ENCODE measurements at regions not wholly inside any gene's neighbourhood (a gene's known extent, or its start where the extent isn't known, plus 50 kb on each side); places are given as distances from the start of the nearest gene placed in this dataset.

DNA sequence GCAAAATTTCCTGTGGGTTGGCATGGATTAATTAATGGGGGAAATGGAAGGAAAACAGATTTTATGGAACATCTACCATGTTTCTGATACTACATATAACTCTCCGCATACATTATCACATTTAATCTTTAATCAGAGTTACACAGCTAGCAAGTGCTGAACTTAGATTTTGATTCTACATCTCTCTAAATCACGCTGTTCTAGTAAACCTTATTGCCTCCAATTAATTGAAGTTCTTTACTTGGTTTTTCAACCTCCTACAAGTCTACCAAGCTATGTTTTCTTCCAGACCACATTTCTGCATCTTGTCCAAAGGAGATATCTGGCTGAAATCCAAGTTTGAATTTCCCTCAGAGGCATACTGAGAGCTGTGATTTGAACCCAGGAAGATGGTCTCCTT lies 125.8 kb upstream of the GAREM1 start:
- Histone ChIP-seq H3K4me3 (ENCODE audit: control insufficient read depth in 1 of 7, extremely low read depth in 1 of 7, insufficient read depth in 4 of 7, low read depth in 2 of 7, low read length in 6 of 7) (no peak overlapping the region), H3K27me3 (replicated peaks in 2 of 5; ENCODE audit: control insufficient read depth in 4 of 5, insufficient read depth in 5 of 5, low read length in 4 of 5) (peaks cover 0 to 2% (median 0%) of the 10 kb centered on the region in 5 experiments), H3K36me3 (ENCODE audit: control insufficient read depth in 4 of 4, insufficient read depth in 4 of 4, low read length in 3 of 4) (no peaks in the 10 kb centered on the region), H3K27ac (ENCODE audit: insufficient read depth in 1 of 2, low read depth in 1 of 2, low read length in 2 of 2, poor library complexity in 1 of 2, severe bottlenecking in 2 of 2) (no peak overlapping the region), H3K4me1 (ENCODE audit: control extremely low read depth in 1 of 4, control insufficient read depth in 4 of 4, insufficient read depth in 4 of 4, low read length in 3 of 4) (no peaks in the 10 kb centered on the region), H3K9me3 (ENCODE audit: control extremely low read depth in 1 of 5, control insufficient read depth in 4 of 5, insufficient read depth in 2 of 5, low read depth in 1 of 5, low read length in 4 of 5) (peaks cover 0 to 3% (median 0%) of the 10 kb centered on the region in 5 experiments)
- ChIA-PET CTCF (no interaction called here), POLR2A (no interaction called here)
- no peak for DNase-seq
- 0% methylated on average over 1 of the region's 2 CpGs for WGBS (ENCODE audit: insufficient coverage)

DNA sequence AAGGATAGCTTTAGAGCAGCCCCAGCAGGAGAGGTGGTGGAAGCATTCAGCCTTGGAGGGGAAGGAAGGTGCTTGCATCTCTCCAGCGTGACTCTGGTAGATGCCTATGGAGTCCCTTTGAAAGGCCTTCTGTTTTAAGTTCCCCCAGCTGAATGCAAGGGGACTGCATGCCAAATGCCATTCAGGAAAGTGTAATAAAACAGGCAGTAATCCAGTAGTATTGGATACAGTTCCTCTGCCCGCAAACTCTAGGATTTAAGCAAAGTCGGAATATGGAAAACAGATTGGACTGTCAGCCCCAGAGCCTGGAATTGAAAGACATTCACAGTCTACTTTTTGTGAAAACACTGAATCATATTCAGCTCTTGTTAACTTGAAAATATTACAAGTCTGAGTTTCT lies 125.2 kb upstream of the GAREM1 start:
- no peak overlapping the region for H3K27ac ChIP-seq (ENCODE audit: insufficient read depth in 1 of 2, low read depth in 1 of 2, low read length in 2 of 2, poor library complexity in 1 of 2, severe bottlenecking in 2 of 2)
- POLR2A ChIA-PET, result no interaction called here
- WGBS (ENCODE audit: insufficient coverage), result 85% methylated on average over 2 of the region's 3 CpGs
- DNase-seq, result no peak
- no peaks in the 10 kb centered on the region for H3K36me3 ChIP-seq (ENCODE audit: control insufficient read depth in 4 of 4, insufficient read depth in 4 of 4, low read length in 3 of 4)
- H3K4me3 ChIP-seq (ENCODE audit: control insufficient read depth in 1 of 7, extremely low read depth in 1 of 7, insufficient read depth in 4 of 7, low read depth in 2 of 7, low read length in 6 of 7), result no peak overlapping the region
- peaks cover 0 to 3% (median 0%) of the 10 kb centered on the region in 5 experiments for H3K9me3 ChIP-seq (ENCODE audit: control extremely low read depth in 1 of 5, control insufficient read depth in 4 of 5, insufficient read depth in 2 of 5, low read depth in 1 of 5, low read length in 4 of 5)
- CTCF ChIA-PET, result interaction anchor here (1.0 kb wide), 1 partner anchor 20 kb away, joined by 3 read pairs; no protein-coding TSS in a partner anchor
- no peaks in the 10 kb centered on the region for H3K4me1 ChIP-seq (ENCODE audit: control extremely low read depth in 1 of 4, control insufficient read depth in 4 of 4, insufficient read depth in 4 of 4, low read length in 3 of 4)
- H3K27me3 ChIP-seq (replicated peaks in 2 of 5; ENCODE audit: control insufficient read depth in 4 of 5, insufficient read depth in 5 of 5, low read length in 4 of 5), result peaks cover 0 to 2% (median 0%) of the 10 kb centered on the region in 5 experiments

DNA sequence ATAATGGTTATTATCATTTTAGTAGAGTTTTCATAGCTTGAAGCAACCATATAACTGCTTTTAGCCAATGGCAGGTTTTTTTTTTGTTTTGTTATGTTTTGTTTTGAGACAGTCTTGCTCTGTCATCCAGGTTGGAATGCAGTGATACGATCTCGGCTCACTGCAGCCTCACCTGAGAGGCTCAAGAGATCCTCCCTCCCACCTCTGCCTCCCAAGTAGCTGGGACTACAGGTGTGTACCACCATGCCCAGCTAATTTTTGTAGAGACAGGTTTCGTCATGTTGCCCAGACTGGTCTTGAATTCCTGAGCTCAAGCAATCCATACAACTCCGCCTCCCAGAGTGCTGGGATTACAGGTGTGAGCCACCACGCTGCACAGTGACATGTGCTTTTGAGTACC lies 117.5 kb upstream of the GAREM1 start:
- CTCF ChIA-PET, result interaction anchor here (0.6 kb wide), 1 partner anchor 11 kb away, joined by 3 read pairs; no protein-coding TSS in a partner anchor
- no peak overlapping the region for H3K27ac ChIP-seq (ENCODE audit: insufficient read depth in 1 of 2, low read depth in 1 of 2, low read length in 2 of 2, poor library complexity in 1 of 2, severe bottlenecking in 2 of 2)
- no peaks in the 10 kb centered on the region for H3K4me1 ChIP-seq (ENCODE audit: control extremely low read depth in 1 of 4, control insufficient read depth in 4 of 4, insufficient read depth in 4 of 4, low read length in 3 of 4)
- peaks cover 0 to 2% (median 0%) of the 10 kb centered on the region in 5 experiments for H3K9me3 ChIP-seq (ENCODE audit: control extremely low read depth in 1 of 5, control insufficient read depth in 4 of 5, insufficient read depth in 2 of 5, low read depth in 1 of 5, low read length in 4 of 5)
- 100% methylated on average over 2 of the region's 5 CpGs for WGBS (ENCODE audit: insufficient coverage)
- no peaks in the 10 kb centered on the region for H3K36me3 ChIP-seq (ENCODE audit: control insufficient read depth in 4 of 4, insufficient read depth in 4 of 4, low read length in 3 of 4)
- no peaks in the 10 kb centered on the region for H3K27me3 ChIP-seq (replicated peaks in 2 of 5; ENCODE audit: control insufficient read depth in 4 of 5, insufficient read depth in 5 of 5, low read length in 4 of 5)
- no peak overlapping the region for H3K4me3 ChIP-seq (ENCODE audit: control insufficient read depth in 1 of 7, extremely low read depth in 1 of 7, insufficient read depth in 4 of 7, low read depth in 2 of 7, low read length in 6 of 7)
- no peak for DNase-seq
- POLR2A ChIA-PET, result no interaction called here

DNA sequence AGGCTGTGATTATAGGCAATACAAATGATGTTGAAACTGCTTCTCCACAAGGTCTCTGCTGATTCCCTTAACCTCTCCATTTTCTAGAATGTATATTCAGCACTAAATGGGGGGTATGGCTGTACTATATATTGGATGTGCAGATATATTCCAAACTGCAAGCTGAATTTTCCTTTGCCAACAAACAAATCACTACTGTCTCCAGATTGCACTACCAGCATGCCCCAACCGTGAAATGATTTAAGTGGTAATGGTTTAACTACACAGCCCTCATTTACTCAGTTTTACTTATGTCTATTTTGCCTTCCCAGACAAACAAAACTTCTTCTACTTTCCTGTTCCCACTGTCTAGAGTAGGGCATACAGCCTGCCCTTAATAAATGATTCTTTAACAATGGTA lies 112.7 kb upstream of the GAREM1 start:
- no peaks in the 10 kb centered on the region for H3K36me3 ChIP-seq (ENCODE audit: control insufficient read depth in 4 of 4, insufficient read depth in 4 of 4, low read length in 3 of 4)
- H3K27ac ChIP-seq (ENCODE audit: insufficient read depth in 1 of 2, low read depth in 1 of 2, low read length in 2 of 2, poor library complexity in 1 of 2, severe bottlenecking in 2 of 2), result no peak overlapping the region
- H3K27me3 ChIP-seq (replicated peaks in 2 of 5; ENCODE audit: control insufficient read depth in 4 of 5, insufficient read depth in 5 of 5, low read length in 4 of 5), result peaks cover 0 to 3% (median 0%) of the 10 kb centered on the region in 5 experiments
- CTCF ChIA-PET, result no interaction called here
- H3K9me3 ChIP-seq (ENCODE audit: control extremely low read depth in 1 of 5, control insufficient read depth in 4 of 5, insufficient read depth in 2 of 5, low read depth in 1 of 5, low read length in 4 of 5), result peaks cover 0 to 3% (median 0%) of the 10 kb centered on the region in 5 experiments
- DNase-seq, result no peak
- H3K4me3 ChIP-seq (ENCODE audit: control insufficient read depth in 1 of 7, extremely low read depth in 1 of 7, insufficient read depth in 4 of 7, low read depth in 2 of 7, low read length in 6 of 7), result no peak overlapping the region
- no peaks in the 10 kb centered on the region for H3K4me1 ChIP-seq (ENCODE audit: control extremely low read depth in 1 of 4, control insufficient read depth in 4 of 4, insufficient read depth in 4 of 4, low read length in 3 of 4)
- POLR2A ChIA-PET, result no interaction called here
- no CpG with 5 or more reads among the region's 1 CpG for WGBS (ENCODE audit: insufficient coverage)

DNA sequence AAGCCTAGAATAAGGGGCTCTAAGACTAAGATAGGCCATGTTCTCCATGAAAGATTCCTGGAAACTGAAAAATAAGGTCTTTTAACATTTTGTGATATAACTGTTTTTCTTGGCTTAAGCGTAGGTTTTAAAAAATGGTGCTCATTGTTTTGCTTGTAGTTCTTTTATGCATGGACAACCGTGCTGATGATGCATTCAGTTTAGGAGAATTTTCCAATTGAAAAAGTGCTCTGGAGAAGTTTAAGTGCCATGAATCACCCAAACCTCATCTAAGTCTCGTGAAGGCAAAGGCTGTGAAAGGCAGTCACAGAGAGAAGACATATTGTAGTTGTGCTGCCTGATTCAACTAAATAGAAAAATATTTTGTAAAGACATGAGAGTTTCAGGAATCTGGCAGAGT lies 111.8 kb upstream of the GAREM1 start:
- Histone ChIP-seq H3K36me3 (ENCODE audit: control insufficient read depth in 4 of 4, insufficient read depth in 4 of 4, low read length in 3 of 4) (no peaks in the 10 kb centered on the region), H3K27me3 (replicated peaks in 2 of 5; ENCODE audit: control insufficient read depth in 4 of 5, insufficient read depth in 5 of 5, low read length in 4 of 5) (peaks cover 0 to 3% (median 0%) of the 10 kb centered on the region in 5 experiments), H3K4me3 (ENCODE audit: control insufficient read depth in 1 of 7, extremely low read depth in 1 of 7, insufficient read depth in 4 of 7, low read depth in 2 of 7, low read length in 6 of 7) (no peak overlapping the region), H3K9me3 (ENCODE audit: control extremely low read depth in 1 of 5, control insufficient read depth in 4 of 5, insufficient read depth in 2 of 5, low read depth in 1 of 5, low read length in 4 of 5) (peaks cover 0 to 3% (median 0%) of the 10 kb centered on the region in 5 experiments), H3K27ac (ENCODE audit: insufficient read depth in 1 of 2, low read depth in 1 of 2, low read length in 2 of 2, poor library complexity in 1 of 2, severe bottlenecking in 2 of 2) (no peak overlapping the region), H3K4me1 (ENCODE audit: control extremely low read depth in 1 of 4, control insufficient read depth in 4 of 4, insufficient read depth in 4 of 4, low read length in 3 of 4) (no peaks in the 10 kb centered on the region)
- DNase-seq, result no peak
- POLR2A ChIA-PET, result no interaction called here
- 93% methylated on average over 2 of the region's 3 CpGs for WGBS (ENCODE audit: insufficient coverage)
- CTCF ChIA-PET, result interaction anchor here (1.2 to 1.9 kb wide), 2 partner anchors 15 kb away, joined by 3 read pairs; no protein-coding TSS in a partner anchor

DNA sequence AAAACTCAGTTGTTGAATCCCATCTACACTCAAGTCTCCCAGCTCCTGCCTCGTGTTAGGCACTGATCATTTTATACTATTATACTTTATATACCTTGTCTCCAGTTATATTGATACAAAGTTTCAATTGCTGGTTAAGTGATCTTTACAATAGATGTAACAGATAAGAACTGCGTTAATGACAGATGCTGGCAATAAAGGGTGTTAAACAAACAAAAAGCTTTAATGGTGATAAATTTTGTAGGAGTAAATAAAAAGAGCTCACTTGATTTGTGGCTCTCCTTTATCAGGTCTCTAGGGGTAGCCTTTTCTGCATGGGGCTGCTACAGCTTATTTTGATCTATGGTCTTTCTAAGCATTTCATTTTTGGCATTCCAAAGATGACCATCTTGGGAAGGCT lies 106.9 kb upstream of the GAREM1 start:
- 100% methylated on average over 1 of the region's 2 CpGs for WGBS (ENCODE audit: insufficient coverage)
- DNase-seq, result no peak

DNA sequence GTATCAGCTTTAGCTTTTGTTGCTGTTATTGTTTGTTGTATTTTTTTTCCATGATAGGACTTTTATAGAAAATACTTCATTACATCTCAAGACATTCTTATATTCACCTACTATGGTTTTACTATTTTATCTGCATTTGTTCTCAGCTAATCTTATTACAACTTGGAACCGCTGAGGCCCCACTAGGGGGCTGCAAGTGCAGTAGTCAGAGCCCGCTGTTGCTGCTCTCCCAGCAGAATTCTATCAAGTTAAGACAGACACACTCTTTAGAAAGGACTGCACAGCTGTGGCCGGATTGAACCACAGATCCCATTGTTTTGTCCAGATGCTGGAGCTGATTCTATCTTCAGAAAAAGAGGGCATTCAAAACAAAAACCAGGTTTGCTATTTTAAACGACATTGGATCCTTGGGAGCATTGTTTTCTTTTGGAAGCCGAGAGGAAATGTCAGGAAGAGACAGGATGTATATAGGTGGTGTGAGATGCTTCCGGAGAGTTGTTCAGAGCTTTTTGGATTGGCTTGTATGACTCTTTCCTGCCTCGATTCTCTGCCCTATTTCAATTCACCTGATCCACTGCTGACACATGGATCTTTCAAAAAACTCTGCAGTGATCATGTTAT lies 105.7 kb upstream of the GAREM1 start:
- 4% methylated on average over 5 of the region's 7 CpGs for WGBS (ENCODE audit: insufficient coverage)
- POLR2A ChIA-PET, result no interaction called here
- H3K4me1 ChIP-seq (ENCODE audit: control extremely low read depth in 1 of 4, control insufficient read depth in 4 of 4, insufficient read depth in 4 of 4, low read length in 3 of 4), result no peaks in the 10 kb centered on the region

More for the DNA sequence above, 106.9 kb upstream of the GAREM1 start:
- H3K4me1 ChIP-seq (ENCODE audit: control extremely low read depth in 1 of 4, control insufficient read depth in 4 of 4, insufficient read depth in 4 of 4, low read length in 3 of 4), result no peaks in the 10 kb centered on the region
- ChIA-PET CTCF (interaction anchor here (0.8 to 0.9 kb wide), 2 partner anchors 10 to 419 kb away, joined by 3 read pairs; no protein-coding TSS in a partner anchor), POLR2A (no interaction called here)
- H3K9me3 ChIP-seq (ENCODE audit: control extremely low read depth in 1 of 5, control insufficient read depth in 4 of 5, insufficient read depth in 2 of 5, low read depth in 1 of 5, low read length in 4 of 5), result peaks cover 0 to 3% (median 0%) of the 10 kb centered on the region in 5 experiments
- no peaks in the 10 kb centered on the region for H3K36me3 ChIP-seq (ENCODE audit: control insufficient read depth in 4 of 4, insufficient read depth in 4 of 4, low read length in 3 of 4)
- no peak overlapping the region for H3K4me3 ChIP-seq (ENCODE audit: control insufficient read depth in 1 of 7, extremely low read depth in 1 of 7, insufficient read depth in 4 of 7, low read depth in 2 of 7, low read length in 6 of 7)
- no peak overlapping the region for H3K27ac ChIP-seq (ENCODE audit: insufficient read depth in 1 of 2, low read depth in 1 of 2, low read length in 2 of 2, poor library complexity in 1 of 2, severe bottlenecking in 2 of 2)
- H3K27me3 ChIP-seq (replicated peaks in 2 of 5; ENCODE audit: control insufficient read depth in 4 of 5, insufficient read depth in 5 of 5, low read length in 4 of 5), result peaks cover 0 to 12% (median 4%) of the 10 kb centered on the region in 5 experiments

More for the DNA sequence above, 105.7 kb upstream of the GAREM1 start:
- Histone ChIP-seq H3K4me3 (ENCODE audit: control insufficient read depth in 1 of 7, extremely low read depth in 1 of 7, insufficient read depth in 4 of 7, low read depth in 2 of 7, low read length in 6 of 7) (no peak overlapping the region), H3K9me3 (ENCODE audit: control extremely low read depth in 1 of 5, control insufficient read depth in 4 of 5, insufficient read depth in 2 of 5, low read depth in 1 of 5, low read length in 4 of 5) (peaks cover 0 to 3% (median 0%) of the 10 kb centered on the region in 5 experiments), H3K27ac (ENCODE audit: insufficient read depth in 1 of 2, low read depth in 1 of 2, low read length in 2 of 2, poor library complexity in 1 of 2, severe bottlenecking in 2 of 2) (no peak overlapping the region), H3K27me3 (replicated peaks in 2 of 5; ENCODE audit: control insufficient read depth in 4 of 5, insufficient read depth in 5 of 5, low read length in 4 of 5) (peaks cover 0 to 11% (median 4%) of the 10 kb centered on the region in 5 experiments), H3K36me3 (ENCODE audit: control insufficient read depth in 4 of 4, insufficient read depth in 4 of 4, low read length in 3 of 4) (no peaks in the 10 kb centered on the region)
- peak; percentile 7 to 44 (median 41) for DNase-seq
- CTCF ChIA-PET, result interaction anchor here (0.8 to 1.2 kb wide), 6 partner anchors 8 to 418 kb away, joined by 3 to 4 read pairs (median 3); no protein-coding TSS in a partner anchor

Measured in common myeloid progenitor, CD34-positive (primary cell).